Prostate gland (tissue), 2 donors: ENCODE measurements at regions not wholly inside any gene's neighbourhood (a gene's known extent, or its start where the extent isn't known, plus 50 kb on each side); places are given as distances from the start of the nearest gene placed in this dataset.

ENCODE experiments used
- DNase-seq: peaks from one replicate; pipeline ENCODE4 v3.0.0-alpha.2; 2019; ENCODE audit warnings: low spot score
- H3K27ac ChIP-seq, 2 donors: fragments of 200-600 bp; sonication (generic); 2 replicates each; pipeline ENCODE4 v1.5.1; 2017 to 2019
- H3K27me3 ChIP-seq: fragments of 200-600 bp; sonication (generic); replicated peaks from 2 replicates; pipeline ENCODE4 v1.5.1; 2019; ENCODE audit not compliant: insufficient read depth
- H3K36me3 ChIP-seq, 2 donors: fragments of 200-600 bp; sonication (generic); 1 replicate in 1 of 2; 2 replicates in 1 of 2; pipeline versions ENCODE4 v1.5.1 to v1.8.1; 2017 to 2019
- H3K4me1 ChIP-seq: fragments of 200-600 bp; sonication (generic); replicated peaks from 2 replicates; pipeline ENCODE4 v1.5.1; 2019
- H3K4me3 ChIP-seq, 2 donors: fragments of 200-600 bp; sonication (generic); 2 replicates each; pipeline ENCODE4 v1.5.1; 2017 to 2019
- H3K9me3 ChIP-seq: fragments of 200-600 bp; sonication (generic); 2 replicates; pipeline ENCODE4 v1.5.1; 2017
- CTCF ChIP-seq, 4 experiments: fragments of 200-600 bp in 2 of 4; fragments of 450-650 bp in 2 of 4; sonication (generic) in 2 of 4; IDR thresholded peaks; 1 replicate in 3 of 4; 2 replicates in 1 of 4; pipeline ENCODE4 v1.5.1; 2016 to 2019; ENCODE audit warnings: antibody characterized with exemption in 4 of 4, mild to moderate bottlenecking in 2 of 4, moderate library complexity in 2 of 4
- POLR2A ChIP-seq: fragments of 450-650 bp; IDR thresholded peaks from one replicate; pipeline ENCODE4 v1.6.1; 2016; ENCODE audit warnings: antibody characterized with exemption, mild to moderate bottlenecking
- POLR2AphosphoS5 ChIP-seq: sonication (generic); formaldehyde crosslinking; IDR thresholded peaks from one replicate; pipeline ENCODE4 v1.6.1; 2017; ENCODE audit warnings: antibody characterized with exemption
- WGBS: methylation state at CpG from one replicate; pipeline ENCODE4 v1.1.5; 2018; 5-methylcytosine and 5-hydroxymethylcytosine counted together
- intact Hi-C: fragments of 100-400 bp; cut with DNase I; formaldehyde crosslinking; loops from one replicate; pipeline ENCODE4 v1.14.2; 2022

- Histone ChIP-seq H3K4me1 (no peaks in the 10 kb centered on the region), H3K36me3 (no peaks in the 10 kb centered on the region), H3K4me3 (no peak overlapping the region), H3K27me3 (no peaks in the 10 kb centered on the region), H3K27ac (no peak overlapping the region), H3K9me3 (no peaks in the 10 kb centered on the region)
- intact Hi-C loops = no loop called here
- no peak for DNase-seq
- TF ChIP-seq POLR2A (no peak), POLR2AphosphoS5 (no peak), CTCF (IDR thresholded peaks at IDR 0.05) (no peak)
Measured at GRCh38 chr1:70571191-70571590, 160.1 kb downstream of the CTH start.

- H3K27ac ChIP-seq = no peak overlapping the region
- intact Hi-C loops = no loop called here
- WGBS = 94% methylated on average over 2 of the region's 2 CpGs
- H3K4me3 ChIP-seq = no peak overlapping the region
- H3K4me1 ChIP-seq = no peaks in the 10 kb centered on the region
- no peaks in the 10 kb centered on the region for H3K36me3 ChIP-seq
- no peaks in the 10 kb centered on the region for H3K9me3 ChIP-seq
- no peaks in the 10 kb centered on the region for H3K27me3 ChIP-seq
- no peak for DNase-seq
- TF ChIP-seq POLR2AphosphoS5 = no peak
- no peak for TF ChIP-seq POLR2A
- TF ChIP-seq CTCF (IDR thresholded peaks at IDR 0.05) = no peak
Measured at GRCh38 chr1:70573317-70573843, 162.3 kb downstream of the CTH start.

- H3K36me3 ChIP-seq = no peaks in the 10 kb centered on the region
- TF ChIP-seq POLR2A (no peak), CTCF (IDR thresholded peaks at IDR 0.05) (no peak), POLR2AphosphoS5 (no peak)
- DNase-seq = no peak
- no peaks in the 10 kb centered on the region for H3K4me1 ChIP-seq
- no peak overlapping the region for H3K4me3 ChIP-seq
- H3K9me3 ChIP-seq = no peaks in the 10 kb centered on the region
- intact Hi-C loops = no loop called here
- no peak overlapping the region for H3K27ac ChIP-seq
- no peaks in the 10 kb centered on the region for H3K27me3 ChIP-seq
Measured at GRCh38 chr1:70581661-70582060, 170.6 kb downstream of the CTH start.

GRCh38 chr1:70583522-70583921 lies 172.5 kb downstream of the CTH start:
- no peaks in the 10 kb centered on the region for H3K36me3 ChIP-seq
- no peaks in the 10 kb centered on the region for H3K9me3 ChIP-seq
- H3K4me1 ChIP-seq = peaks cover 1% of the 10 kb centered on the region
- H3K27ac ChIP-seq = no peak overlapping the region
- DNase-seq = no peak
- TF ChIP-seq CTCF (IDR thresholded peaks at IDR 0.05) (no peak), POLR2A (no peak), POLR2AphosphoS5 (no peak)
- WGBS = 94% methylated on average over 1 of the region's 1 CpG
- no peak overlapping the region for H3K4me3 ChIP-seq
- intact Hi-C loops = no loop called here
- no peaks in the 10 kb centered on the region for H3K27me3 ChIP-seq

- H3K27ac ChIP-seq = no peak overlapping the region
- H3K4me1 ChIP-seq = peaks cover 4% of the 10 kb centered on the region
- H3K27me3 ChIP-seq = no peaks in the 10 kb centered on the region
- H3K9me3 ChIP-seq = no peaks in the 10 kb centered on the region
- TF ChIP-seq POLR2AphosphoS5 = no peak
- no peak for TF ChIP-seq POLR2A
- TF ChIP-seq CTCF (IDR thresholded peaks at IDR 0.05) = no peak
- WGBS = 79% methylated on average over 1 of the region's 1 CpG
- intact Hi-C loops = no loop called here
- no peak for DNase-seq
- no peak overlapping the region for H3K4me3 ChIP-seq
- H3K36me3 ChIP-seq = no peaks in the 10 kb centered on the region
Measured at GRCh38 chr1:70586046-70586445, 175.0 kb downstream of the CTH start.
